D721Med (cell line): ENCODE measurements at regions not wholly inside any gene's neighbourhood (a gene's known extent, or its start where the extent isn't known, plus 50 kb on each side); places are given as distances from the start of the nearest gene placed in this dataset.
"Not testable (repeated sequence)": the region's sequence is repeated elsewhere in the genome, so short reads cannot be mapped to it uniquely, and the experiment has no call there.

Experiments
- DNase-seq: peaks from one replicate; pipeline ENCODE4 v3.0.0; 2011; ENCODE audit warnings: low spot score; ENCODE audit not compliant: insufficient read length
- FAIRE-seq: peaks from 2 replicates; lab custom pipeline; 2011; peaks lifted over from hg19 to GRCh38; lab: Jason Lieb, UNC
- TF ChIP-seq, protein P1 (sequence below): IDR thresholded peaks from 2 replicates; pipeline ENCODE4 v1.5.1; 2012; ENCODE audit warnings: mild to moderate bottlenecking, control low read depth; ENCODE audit not compliant: insufficient read depth; ENCODE audit errors: missing control alignments

DNA sequence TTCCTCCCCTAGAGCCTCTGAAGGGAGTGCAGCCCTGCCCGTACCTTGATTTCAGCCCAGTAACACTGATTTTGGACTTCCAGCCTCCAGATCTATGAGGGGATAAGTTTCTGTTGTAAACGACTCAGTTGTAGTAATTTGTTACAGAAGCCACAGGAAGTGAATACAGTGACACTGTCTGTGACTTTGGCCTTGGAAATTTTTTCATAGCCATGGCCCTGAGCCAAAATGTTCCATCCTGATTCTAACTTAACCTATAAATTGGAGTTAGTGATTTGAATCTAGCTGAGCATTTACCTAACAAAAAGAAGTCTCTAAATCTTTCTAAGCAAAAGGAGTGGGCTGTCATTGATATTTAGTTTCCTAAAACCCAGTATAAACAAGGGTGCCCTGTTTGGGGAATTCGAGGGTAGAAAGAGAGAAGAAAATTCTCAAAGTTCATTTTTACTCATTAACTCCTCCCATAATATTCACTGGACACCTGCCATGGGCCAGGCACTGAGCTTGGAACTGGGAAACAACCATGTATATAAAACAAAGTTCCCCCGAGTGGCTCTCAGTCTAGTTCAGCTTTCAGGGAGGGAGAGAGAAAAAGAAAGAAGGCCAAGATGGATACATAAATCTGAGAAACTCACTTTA, 162.3 kb downstream of the SKIDA1 start:
- FAIRE-seq = no peak
- DNase-seq = no peak

DNA sequence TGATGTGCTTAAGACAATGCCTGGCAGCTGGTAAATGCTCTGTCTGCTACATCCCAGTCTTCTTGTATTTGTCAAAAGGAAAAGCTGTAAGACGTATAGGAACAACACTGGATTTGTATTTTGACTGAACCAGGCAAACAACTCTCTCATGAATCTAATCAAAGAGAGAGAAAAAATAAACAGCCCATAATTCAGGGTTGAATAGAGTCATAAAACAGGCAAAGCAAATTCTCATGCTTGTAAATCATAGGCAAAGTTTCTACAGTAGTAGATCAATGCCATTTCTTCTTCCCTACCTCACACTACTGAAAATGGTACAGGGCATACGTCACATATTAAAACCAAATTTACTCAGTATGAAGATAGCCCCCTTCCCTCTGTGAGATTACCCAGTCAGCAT, 166.3 kb downstream of the SKIDA1 start:
- DNase-seq (no peak), FAIRE-seq (no peak)
- TF ChIP-seq, protein P1, sequence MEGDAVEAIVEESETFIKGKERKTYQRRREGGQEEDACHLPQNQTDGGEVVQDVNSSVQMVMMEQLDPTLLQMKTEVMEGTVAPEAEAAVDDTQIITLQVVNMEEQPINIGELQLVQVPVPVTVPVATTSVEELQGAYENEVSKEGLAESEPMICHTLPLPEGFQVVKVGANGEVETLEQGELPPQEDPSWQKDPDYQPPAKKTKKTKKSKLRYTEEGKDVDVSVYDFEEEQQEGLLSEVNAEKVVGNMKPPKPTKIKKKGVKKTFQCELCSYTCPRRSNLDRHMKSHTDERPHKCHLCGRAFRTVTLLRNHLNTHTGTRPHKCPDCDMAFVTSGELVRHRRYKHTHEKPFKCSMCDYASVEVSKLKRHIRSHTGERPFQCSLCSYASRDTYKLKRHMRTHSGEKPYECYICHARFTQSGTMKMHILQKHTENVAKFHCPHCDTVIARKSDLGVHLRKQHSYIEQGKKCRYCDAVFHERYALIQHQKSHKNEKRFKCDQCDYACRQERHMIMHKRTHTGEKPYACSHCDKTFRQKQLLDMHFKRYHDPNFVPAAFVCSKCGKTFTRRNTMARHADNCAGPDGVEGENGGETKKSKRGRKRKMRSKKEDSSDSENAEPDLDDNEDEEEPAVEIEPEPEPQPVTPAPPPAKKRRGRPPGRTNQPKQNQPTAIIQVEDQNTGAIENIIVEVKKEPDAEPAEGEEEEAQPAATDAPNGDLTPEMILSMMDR = no peak

More for the DNA sequence above, 162.3 kb downstream of the SKIDA1 start:
- TF ChIP-seq, protein P1 = no peak

DNA sequence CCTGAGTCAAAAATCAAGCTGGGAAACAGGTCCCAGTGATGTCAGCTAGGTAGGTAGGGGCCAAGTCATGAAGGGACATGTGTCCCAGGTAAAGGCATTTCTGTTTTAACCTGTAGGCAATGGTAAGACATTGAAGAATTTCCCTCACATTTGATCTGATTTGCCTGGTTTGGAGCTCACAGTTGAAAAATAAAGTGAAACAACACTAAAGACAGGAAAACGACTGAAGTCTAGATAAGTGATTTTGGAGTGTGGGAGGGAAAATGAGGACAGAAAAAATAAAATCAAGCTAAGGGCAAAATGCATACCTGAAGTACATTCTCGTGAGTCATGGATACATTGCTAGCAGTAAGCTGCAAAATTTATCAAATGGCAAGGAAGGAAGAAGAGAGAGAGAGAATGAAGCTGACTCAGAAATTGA, 169.9 kb downstream of the SKIDA1 start:
- TF ChIP-seq, protein P1 = no peak
- no peak for DNase-seq
- FAIRE-seq = no peak

DNA sequence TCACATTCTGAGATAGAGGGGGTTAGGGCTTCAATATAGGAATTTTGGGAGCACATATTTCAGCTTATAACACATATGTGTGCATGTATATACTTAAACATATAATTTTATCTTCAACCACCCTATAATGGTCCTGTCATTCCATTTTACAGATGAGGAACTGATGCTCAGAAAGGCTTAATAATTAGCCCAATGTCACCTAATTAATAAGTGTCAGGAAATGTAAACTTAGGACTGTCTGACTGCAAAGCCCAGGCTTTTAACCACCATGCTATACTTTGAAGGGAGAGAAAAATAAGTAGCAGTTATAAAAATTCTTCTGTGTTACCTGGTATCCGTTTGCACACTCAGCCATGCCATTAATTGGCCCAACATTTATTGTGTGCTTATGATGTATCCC, 172.6 kb downstream of the SKIDA1 start:
- FAIRE-seq (no peak), DNase-seq (no peak)
- TF ChIP-seq, protein P1 = no peak

DNA sequence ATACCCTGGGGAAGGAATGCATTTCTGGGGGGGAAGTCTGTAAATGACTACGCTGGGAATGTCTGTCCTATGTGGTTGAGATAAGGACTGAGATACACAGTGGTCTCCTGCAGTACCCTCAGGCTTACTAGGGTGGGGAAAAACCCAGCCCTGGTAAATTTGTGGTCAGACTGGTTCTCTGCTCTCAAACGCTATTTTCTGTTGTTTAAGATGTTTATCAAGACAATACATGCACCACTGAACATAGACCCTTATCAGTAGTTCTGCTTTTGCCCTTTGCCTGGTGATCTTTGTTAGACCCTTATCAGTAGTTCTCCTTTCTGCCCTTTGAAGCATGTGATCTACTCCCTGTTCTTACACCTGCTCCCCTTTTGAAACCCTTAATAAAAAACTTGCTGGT, 173.9 kb downstream of the SKIDA1 start:
- FAIRE-seq = not testable (repeated sequence)

DNA sequence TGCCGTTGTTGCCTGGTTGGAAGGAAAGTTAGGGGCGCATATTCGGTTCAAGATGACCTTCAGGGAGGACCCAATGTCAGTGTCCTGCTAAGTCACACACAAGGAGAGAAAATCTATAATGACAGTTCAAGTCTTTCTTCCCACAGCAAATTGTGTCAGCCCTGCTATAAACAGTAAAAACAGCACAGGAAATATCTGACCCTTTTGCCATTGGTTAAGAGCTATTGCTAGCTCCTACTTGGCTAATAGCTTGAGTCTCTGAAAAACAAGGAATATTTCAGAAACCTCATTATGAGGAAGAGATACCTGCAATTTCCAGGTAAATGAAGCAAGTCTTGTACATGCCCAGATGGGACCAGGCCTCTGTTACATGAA, 175.6 kb downstream of the SKIDA1 start:
- DNase-seq (no peak), FAIRE-seq (no peak)
- TF ChIP-seq, protein P1 = no peak

More for the DNA sequence above, 173.9 kb downstream of the SKIDA1 start:
- DNase-seq = not testable (repeated sequence)

DNA sequence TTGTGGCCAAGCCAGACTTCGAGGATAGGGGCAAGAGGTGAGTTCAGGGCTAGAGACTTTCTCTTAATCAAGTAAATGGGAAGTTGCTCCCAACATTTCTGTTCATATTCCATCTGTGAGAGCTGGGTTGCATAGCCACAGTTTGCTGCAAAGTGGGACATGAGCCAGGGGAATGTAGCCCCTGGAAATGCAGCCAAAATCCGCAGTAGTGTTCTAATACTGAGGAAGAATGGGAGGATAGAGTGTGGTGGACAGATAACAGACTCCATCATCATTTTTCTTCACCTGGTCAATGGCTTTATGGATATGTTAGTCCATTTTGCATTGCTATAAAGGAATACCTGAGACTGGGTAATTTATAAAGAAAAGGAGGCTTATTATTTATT, 177.7 kb downstream of the SKIDA1 start:
- TF ChIP-seq, protein P1 = no peak
- FAIRE-seq (no peak), DNase-seq (no peak)
